ENCODE measurements at regions not wholly inside any gene's neighbourhood (a gene's known extent, or its start where the extent isn't known, plus 50 kb on each side); places are given as distances from the start of the nearest gene placed in this dataset.

- TF ChIP-seq POLR2AphosphoS5 (IDR thresholded peaks at IDR 0.05) (no peak), POLR2A (IDR thresholded peaks at IDR 0.05) (no peak), CTCF (IDR thresholded peaks at IDR 0.05) (no peak)
Measured at GRCh38 chr14:26913786-26914185, 316.0 kb upstream of the NOVA1 start.

DNA sequence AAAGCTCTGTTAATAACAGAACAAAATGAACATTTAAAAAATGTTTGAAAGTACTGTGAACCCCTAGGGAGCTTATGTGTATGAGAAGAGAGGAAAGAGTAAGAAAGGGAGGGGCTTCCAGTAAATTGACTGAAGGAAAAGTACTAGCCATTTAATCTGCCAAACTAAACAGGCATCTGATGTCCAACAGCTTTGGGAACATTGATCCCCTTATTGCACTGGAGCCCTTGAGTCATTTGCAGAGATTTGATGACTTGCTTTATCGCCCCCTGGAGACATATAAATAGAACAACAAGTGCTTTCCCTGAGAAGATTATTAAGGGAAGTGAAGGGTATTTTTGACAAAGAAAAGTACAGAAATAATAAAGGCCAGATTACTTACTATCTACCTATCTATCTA, 319.3 kb upstream of the NOVA1 start:
- WGBS, 2 donors (ENCODE audit: low coverage in 1 of 2) = 9 to 30% methylated on average over 1 of the region's 1 CpG
- Histone ChIP-seq H3K27ac (no peak overlapping the region), H3K9me3 (no peaks in the 10 kb centered on the region), H3K36me3 (no peaks in the 10 kb centered on the region), H3K27me3 (no peaks in the 10 kb centered on the region), H3K4me1 (no peaks in the 10 kb centered on the region), H3K4me3 (no peak overlapping the region)
- DNase-seq = no peak
- TF ChIP-seq POLR2AphosphoS5 (IDR thresholded peaks at IDR 0.05) = no peak
- peak in 4 of 5 experiments; percentile 10 to 32 (median 24) for TF ChIP-seq CTCF (IDR thresholded peaks at IDR 0.05)
- intact Hi-C loops (cut with DNase I; ENCODE audit: low total_unique reads) = no loop called here
- in situ Hi-C loops (cut with MboI; ENCODE audit: low pct_ligation_motif_present in 1 of 4, low pct_unique_long_range_greater_than_20kb in 1 of 4, low sequenced_read_pairs in 3 of 4) = no loop called here

More at GRCh38 chr14:26913786-26914185, 316.0 kb upstream of the NOVA1 start:
- no peaks in the 10 kb centered on the region for H3K36me3 ChIP-seq
- H3K9me3 ChIP-seq = no peaks in the 10 kb centered on the region
- intact Hi-C loops (cut with DNase I; ENCODE audit: low total_unique reads) = no loop called here
- H3K27ac ChIP-seq = no peak overlapping the region
- DNase-seq = no peak
- H3K27me3 ChIP-seq = no peaks in the 10 kb centered on the region
- H3K4me1 ChIP-seq = no peaks in the 10 kb centered on the region
- no peak overlapping the region for H3K4me3 ChIP-seq
- in situ Hi-C loops (cut with MboI; ENCODE audit: low pct_ligation_motif_present in 1 of 4, low pct_unique_long_range_greater_than_20kb in 1 of 4, low sequenced_read_pairs in 3 of 4) = no loop called here

- 79 to 84% methylated on average over 4 to 8 of the region's 8 CpGs for WGBS, 2 donors (ENCODE audit: low coverage in 1 of 2)
Measured at GRCh38 chr14:26925876-26926584, 328.2 kb upstream of the NOVA1 start.

GRCh38 chr14:26926585-26926984, 328.8 kb upstream of the NOVA1 start:
- Histone ChIP-seq H3K36me3 (no peaks in the 10 kb centered on the region), H3K27me3 (no peaks in the 10 kb centered on the region), H3K9me3 (no peaks in the 10 kb centered on the region), H3K27ac (no peak overlapping the region), H3K4me1 (no peaks in the 10 kb centered on the region), H3K4me3 (no peak overlapping the region)
- WGBS, 2 donors (ENCODE audit: low coverage in 1 of 2) = 42 to 46% methylated on average over 3 of the region's 3 CpGs
- intact Hi-C loops (cut with DNase I; ENCODE audit: low total_unique reads) (no loop called here), in situ Hi-C loops (cut with MboI; ENCODE audit: low pct_ligation_motif_present in 1 of 4, low pct_unique_long_range_greater_than_20kb in 1 of 4, low sequenced_read_pairs in 3 of 4) (no loop called here)
- DNase-seq = no peak
- TF ChIP-seq POLR2AphosphoS5 (IDR thresholded peaks at IDR 0.05) (no peak), CTCF (IDR thresholded peaks at IDR 0.05) (no peak), POLR2A (IDR thresholded peaks at IDR 0.05) (no peak), EP300 (IDR thresholded peaks at IDR 0.05; ENCODE audit: low read depth) (no peak)

More at GRCh38 chr14:26925876-26926584, 328.2 kb upstream of the NOVA1 start:
- Histone ChIP-seq H3K36me3 (no peaks in the 10 kb centered on the region), H3K4me3 (no peak overlapping the region), H3K9me3 (no peaks in the 10 kb centered on the region), H3K27me3 (no peaks in the 10 kb centered on the region), H3K27ac (no peak overlapping the region), H3K4me1 (no peaks in the 10 kb centered on the region)
- intact Hi-C loops (cut with DNase I; ENCODE audit: low total_unique reads) = no loop called here
- TF ChIP-seq CTCF (IDR thresholded peaks at IDR 0.05) (no peak), POLR2A (IDR thresholded peaks at IDR 0.05) (no peak), EP300 (IDR thresholded peaks at IDR 0.05; ENCODE audit: low read depth) (no peak), POLR2AphosphoS5 (IDR thresholded peaks at IDR 0.05) (no peak)
- in situ Hi-C loops (cut with MboI; ENCODE audit: low pct_ligation_motif_present in 1 of 4, low pct_unique_long_range_greater_than_20kb in 1 of 4, low sequenced_read_pairs in 3 of 4) = no loop called here
- DNase-seq = no peak
